GM18499 (cell line): ENCODE measurements at regions not wholly inside any gene's neighbourhood (a gene's known extent, or its start where the extent isn't known, plus 50 kb on each side); places are given as distances from the start of the nearest gene placed in this dataset.
"Not testable (repeated sequence)": the region's sequence is repeated elsewhere in the genome, so short reads cannot be mapped to it uniquely, and the experiment has no call there.

Experiments used
- ATAC-seq: cut with Tn5 transposase; IDR thresholded peaks from one replicate; pipeline ENCODE4 v1.9.1; 2021; ENCODE audit warnings: moderate number of reproducible peaks; ENCODE audit not compliant: insufficient read depth, unreplicated experiment

GRCh38 chr1:192904438-192904895 is 95.6 kb downstream of the RGS2 start:
- ATAC-seq, result no peak

DNA sequence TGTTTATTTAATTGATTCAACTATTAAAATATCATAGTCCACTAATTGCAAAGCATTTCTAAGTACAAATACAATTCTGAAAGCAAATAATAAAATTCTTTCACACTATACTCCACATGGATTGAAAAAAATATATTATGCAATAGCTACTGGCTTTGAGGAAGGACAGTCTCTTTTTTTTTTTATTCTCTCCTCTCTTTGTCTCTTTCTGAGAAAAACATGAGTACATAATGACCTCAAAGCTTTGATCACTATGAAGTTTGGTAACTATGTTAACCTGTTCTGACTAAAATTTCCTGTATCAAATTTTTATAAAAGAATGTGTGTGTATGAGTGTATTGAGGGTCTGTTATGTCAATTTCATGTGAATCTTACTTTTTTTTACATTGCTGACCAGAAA is 96.2 kb downstream of the RGS2 start:
- ATAC-seq, result no peak

- ATAC-seq, result no peak
These were observed 97.5 kb downstream of the RGS2 start for GRCh38 chr1:192906334-192906733.

- ATAC-seq, result no peak
These were observed 98.9 kb downstream of the RGS2 start for GRCh38 chr1:192907545-192908243.

GRCh38 chr1:192911896-192912656 is 103.2 kb downstream of the RGS2 start:
- not testable (repeated sequence) for ATAC-seq

GRCh38 chr1:192913683-192914082 is 104.8 kb downstream of the RGS2 start:
- no peak for ATAC-seq

DNA sequence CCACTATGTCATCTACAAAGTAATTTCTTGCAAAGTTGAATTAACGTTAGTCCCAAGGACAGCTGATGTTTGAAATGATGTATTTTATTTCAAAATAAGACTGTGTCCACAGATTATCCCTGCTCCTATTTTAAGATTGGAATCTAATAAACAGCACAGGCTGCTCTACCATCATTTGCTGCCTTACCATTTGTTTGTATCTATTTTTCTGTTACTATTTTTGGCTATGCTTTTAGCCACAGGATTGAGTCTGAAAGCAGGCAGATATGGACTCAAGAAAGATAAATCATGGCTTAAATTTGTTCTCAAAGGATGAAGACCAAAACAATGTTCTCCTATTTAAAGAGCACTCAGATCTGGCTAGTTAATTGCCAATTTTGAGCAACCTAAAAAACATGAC is 105.3 kb downstream of the RGS2 start:
- ATAC-seq, result no peak

DNA sequence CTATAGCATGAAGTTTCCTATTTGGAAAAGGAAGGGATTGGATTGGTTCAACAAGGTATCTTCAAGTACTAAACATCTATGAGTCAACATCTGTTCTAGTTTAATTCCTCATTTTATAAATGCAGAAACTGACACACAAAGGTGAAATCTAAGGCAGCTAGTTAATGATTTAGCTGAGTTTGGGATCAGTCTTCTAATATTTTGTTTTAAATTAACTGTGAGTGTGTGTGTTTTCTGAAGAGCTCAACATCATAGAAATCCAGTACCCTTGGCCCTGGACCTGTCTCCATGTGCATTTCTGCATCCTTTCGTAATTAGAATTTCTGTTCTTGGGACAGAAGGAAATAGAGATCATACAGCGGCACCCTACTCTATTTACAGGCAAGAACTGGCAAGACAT is 105.9 kb downstream of the RGS2 start:
- no peak for ATAC-seq

- no peak for ATAC-seq
These were observed 107.2 kb downstream of the RGS2 start for GRCh38 chr1:192916021-192916420.

- no peak for ATAC-seq
These were observed 109.4 kb downstream of the RGS2 start for GRCh38 chr1:192918259-192918658.

- ATAC-seq, result no peak
These were observed 111.6 kb downstream of the RGS2 start for GRCh38 chr1:192920412-192920811.

- no peak for ATAC-seq
These were observed 116.8 kb downstream of the RGS2 start for GRCh38 chr1:192925609-192926008.

DNA sequence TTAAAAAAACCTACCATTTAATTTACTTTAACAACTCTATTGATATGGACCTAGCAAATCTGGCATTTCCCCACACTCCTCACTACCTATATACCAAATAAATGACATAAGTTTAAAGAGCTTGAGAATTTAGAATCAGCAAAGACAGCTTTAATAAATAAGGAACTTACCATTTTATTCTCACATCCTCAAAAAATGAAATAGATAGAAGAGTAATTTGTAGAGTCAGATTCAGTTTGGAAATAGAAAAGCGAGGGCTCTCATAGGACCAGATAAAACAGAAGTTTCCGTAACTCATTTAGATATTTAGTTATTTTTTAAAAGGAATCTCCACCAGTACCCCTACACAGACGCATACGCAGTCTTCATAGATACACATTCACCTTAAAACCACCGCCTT is 117.9 kb downstream of the RGS2 start:
- ATAC-seq, result no peak

GRCh38 chr1:192927496-192927895 is 118.7 kb downstream of the RGS2 start:
- no peak for ATAC-seq

DNA sequence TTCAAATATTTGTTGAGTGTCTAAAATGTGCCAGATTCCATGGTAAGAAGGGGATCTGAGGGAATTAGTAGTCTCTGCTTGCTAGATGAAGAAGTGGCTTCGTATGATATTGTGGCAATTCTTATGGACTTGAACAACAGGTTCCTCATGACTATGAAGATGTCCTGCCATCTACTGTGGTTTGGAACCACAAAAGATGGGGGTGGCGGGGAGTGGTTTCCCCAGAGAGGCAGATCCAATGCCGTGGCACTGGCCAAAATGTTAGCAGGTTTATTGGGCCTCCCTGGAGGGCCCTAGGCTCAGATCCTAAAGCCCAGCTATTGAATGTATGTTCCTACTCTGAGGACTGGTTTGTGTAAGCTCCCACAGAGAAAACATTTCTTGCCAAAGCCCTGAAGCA is 120.8 kb downstream of the RGS2 start:
- no peak for ATAC-seq

GRCh38 chr1:192933744-192934143 is 124.9 kb downstream of the RGS2 start:
- ATAC-seq, result no peak

GRCh38 chr1:192936313-192937018 is 122.7 kb downstream of the UCHL5 start:
- ATAC-seq, result no peak

GRCh38 chr1:192937128-192937527 is 122.0 kb downstream of the UCHL5 start:
- no peak for ATAC-seq

- ATAC-seq, result no peak
These were observed 119.7 kb downstream of the UCHL5 start for GRCh38 chr1:192939440-192939839.

GRCh38 chr1:192940658-192941057 is 118.5 kb downstream of the UCHL5 start:
- no peak for ATAC-seq

- ATAC-seq, result no peak
These were observed 117.3 kb downstream of the UCHL5 start for GRCh38 chr1:192941722-192942411.
